ENCODE measurements at regions not wholly inside any gene's neighbourhood (a gene's known extent, or its start where the extent isn't known, plus 50 kb on each side); places are given as distances from the start of the nearest gene placed in this dataset.
"Not testable (repeated sequence)": the region's sequence is repeated elsewhere in the genome, so short reads cannot be mapped to it uniquely, and the experiment has no call there.

DNA sequence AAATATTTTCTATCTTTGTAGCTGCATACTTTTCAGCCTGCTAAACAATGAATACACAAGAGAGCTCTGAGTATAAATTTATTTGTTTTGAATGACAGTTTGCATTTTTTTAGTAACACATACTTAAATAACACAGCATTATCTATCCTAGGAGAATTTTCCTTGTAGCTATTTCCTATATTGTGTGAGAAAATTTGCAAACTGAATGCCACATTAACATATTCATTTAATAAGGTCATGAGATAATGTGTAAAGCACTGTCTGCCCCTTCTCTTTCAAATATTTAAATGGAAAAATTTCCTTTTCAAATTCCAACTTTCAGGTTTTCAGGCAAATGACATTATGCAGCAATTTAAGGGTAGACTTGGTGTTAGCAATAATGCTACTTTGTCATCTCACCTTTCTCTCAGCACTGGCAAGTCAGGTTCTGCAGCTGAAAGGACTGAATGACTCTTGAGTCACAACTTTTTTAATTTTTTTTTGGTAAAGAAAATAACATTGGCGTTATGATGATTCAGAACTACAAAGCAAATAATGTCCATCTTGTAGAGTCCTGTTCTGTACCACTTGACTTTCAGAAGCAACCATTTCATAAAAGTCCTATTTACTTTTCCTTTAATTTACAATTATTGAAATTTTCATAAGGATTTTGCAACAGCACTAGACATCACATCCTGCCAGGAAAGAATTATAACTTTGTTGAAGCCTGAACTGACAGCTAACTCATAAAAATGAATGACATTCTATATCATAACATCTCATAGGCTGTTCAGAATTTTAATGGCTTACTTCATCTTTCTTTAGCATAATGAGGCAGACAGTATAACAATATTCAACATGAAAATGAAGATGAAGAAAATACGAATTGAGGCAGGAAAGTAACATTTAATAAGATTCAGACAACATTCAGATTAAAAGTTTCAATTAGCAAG, 681.6 kb upstream of the SEMA6D start:
- H3K4me3 ChIP-seq (ENCODE audit: control insufficient read depth, low read depth, low read length) = no peak overlapping the region
- TF ChIP-seq, protein P1, sequence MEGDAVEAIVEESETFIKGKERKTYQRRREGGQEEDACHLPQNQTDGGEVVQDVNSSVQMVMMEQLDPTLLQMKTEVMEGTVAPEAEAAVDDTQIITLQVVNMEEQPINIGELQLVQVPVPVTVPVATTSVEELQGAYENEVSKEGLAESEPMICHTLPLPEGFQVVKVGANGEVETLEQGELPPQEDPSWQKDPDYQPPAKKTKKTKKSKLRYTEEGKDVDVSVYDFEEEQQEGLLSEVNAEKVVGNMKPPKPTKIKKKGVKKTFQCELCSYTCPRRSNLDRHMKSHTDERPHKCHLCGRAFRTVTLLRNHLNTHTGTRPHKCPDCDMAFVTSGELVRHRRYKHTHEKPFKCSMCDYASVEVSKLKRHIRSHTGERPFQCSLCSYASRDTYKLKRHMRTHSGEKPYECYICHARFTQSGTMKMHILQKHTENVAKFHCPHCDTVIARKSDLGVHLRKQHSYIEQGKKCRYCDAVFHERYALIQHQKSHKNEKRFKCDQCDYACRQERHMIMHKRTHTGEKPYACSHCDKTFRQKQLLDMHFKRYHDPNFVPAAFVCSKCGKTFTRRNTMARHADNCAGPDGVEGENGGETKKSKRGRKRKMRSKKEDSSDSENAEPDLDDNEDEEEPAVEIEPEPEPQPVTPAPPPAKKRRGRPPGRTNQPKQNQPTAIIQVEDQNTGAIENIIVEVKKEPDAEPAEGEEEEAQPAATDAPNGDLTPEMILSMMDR (conservative IDR thresholded peaks at IDR 0.05; ENCODE audit: control insufficient read depth, insufficient read depth, low read depth, low read length) = no peak
- DNase-seq (ENCODE audit: low read depth) = no peak

DNA sequence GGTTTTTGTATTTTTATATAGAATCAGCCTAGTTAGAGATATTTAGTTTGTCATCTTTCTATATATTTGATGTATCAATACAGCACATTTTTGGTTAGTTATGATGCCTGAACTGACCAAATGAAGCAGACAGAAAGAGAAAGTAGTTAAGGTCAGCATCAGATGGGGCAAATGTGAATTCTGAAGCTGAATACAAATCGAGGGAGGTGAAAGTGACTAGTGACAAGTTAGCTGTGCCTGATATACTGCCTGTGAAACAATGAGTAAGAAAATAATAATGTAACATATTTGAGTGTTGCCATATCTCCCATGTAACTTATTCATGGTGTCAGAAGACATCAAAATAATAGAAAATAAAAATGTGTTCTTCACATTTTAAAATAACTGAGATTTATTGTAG, 680.3 kb upstream of the SEMA6D start:
- TF ChIP-seq, protein P1 (conservative IDR thresholded peaks at IDR 0.05; ENCODE audit: control insufficient read depth, insufficient read depth, low read depth, low read length) = no peak
- H3K4me3 ChIP-seq (ENCODE audit: control insufficient read depth, low read depth, low read length) = no peak overlapping the region
- DNase-seq (ENCODE audit: low read depth) = no peak

DNA sequence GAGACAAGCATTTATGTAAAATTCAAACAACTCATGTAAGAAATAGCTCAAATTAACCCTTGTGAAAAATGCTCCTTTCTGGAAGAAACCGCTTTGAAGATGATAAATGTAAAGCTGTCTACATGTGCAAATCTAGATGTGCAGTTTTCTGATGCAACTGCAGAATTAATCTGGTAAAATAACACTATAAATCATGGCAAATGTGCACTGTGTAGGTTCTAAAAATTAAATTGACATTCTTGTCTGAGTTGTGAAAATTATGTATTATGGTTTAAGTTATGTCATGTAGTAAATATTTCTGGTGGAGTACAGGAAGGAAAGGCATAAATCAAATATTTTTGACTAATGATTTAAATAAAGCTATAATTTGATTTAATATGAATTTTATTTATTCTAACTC, 678.1 kb upstream of the SEMA6D start:
- no peak for DNase-seq (ENCODE audit: low read depth)
- TF ChIP-seq, protein P1 (conservative IDR thresholded peaks at IDR 0.05; ENCODE audit: control insufficient read depth, insufficient read depth, low read depth, low read length) = no peak

DNA sequence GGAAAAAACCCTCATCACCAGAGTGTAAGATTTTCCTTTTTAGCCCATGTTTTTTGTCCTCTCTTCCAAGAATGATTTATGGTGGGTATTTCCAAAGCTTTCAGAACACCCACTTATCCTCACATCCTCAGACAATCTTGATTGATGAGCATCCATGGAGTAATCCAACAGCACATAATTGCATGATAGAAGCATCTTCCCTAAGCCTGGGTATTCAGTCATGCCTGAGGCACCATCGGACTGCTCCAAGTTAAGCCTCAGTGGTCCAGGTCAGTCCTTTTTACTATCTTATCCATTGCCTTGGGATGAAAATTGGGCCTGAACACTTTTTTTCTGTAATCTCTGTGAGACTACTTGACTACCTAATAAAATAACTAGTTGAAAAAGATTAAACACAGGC, 676.0 kb upstream of the SEMA6D start:
- no peak overlapping the region for H3K4me3 ChIP-seq (ENCODE audit: control insufficient read depth, low read depth, low read length)
- no peak for DNase-seq (ENCODE audit: low read depth)
- TF ChIP-seq, protein P1 (conservative IDR thresholded peaks at IDR 0.05; ENCODE audit: control insufficient read depth, insufficient read depth, low read depth, low read length) = no peak

More for the DNA sequence above, 678.1 kb upstream of the SEMA6D start:
- H3K4me3 ChIP-seq (ENCODE audit: control insufficient read depth, low read depth, low read length) = no peak overlapping the region

DNA sequence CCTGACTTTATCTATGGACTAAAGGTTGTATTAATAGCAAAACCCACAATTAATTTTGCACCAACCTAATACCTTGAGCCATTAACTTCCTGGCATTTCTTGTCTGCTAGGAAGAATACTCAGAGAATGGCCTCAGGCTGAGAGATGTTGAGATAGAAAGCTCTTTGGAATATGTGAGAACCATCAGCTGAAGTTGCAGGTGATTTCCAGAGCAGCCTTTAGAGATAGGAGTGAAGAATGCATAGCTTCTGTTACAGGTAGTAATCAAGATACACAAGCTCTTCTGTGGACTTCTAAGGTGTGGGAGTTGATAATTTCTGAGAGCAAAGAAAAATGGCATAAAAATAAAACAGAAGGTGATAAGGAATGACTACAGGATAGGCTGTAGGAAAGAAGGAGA, 669.3 kb upstream of the SEMA6D start:
- DNase-seq (ENCODE audit: low read depth); H3K4me3 ChIP-seq (ENCODE audit: control insufficient read depth, low read depth, low read length): not testable (repeated sequence)

DNA sequence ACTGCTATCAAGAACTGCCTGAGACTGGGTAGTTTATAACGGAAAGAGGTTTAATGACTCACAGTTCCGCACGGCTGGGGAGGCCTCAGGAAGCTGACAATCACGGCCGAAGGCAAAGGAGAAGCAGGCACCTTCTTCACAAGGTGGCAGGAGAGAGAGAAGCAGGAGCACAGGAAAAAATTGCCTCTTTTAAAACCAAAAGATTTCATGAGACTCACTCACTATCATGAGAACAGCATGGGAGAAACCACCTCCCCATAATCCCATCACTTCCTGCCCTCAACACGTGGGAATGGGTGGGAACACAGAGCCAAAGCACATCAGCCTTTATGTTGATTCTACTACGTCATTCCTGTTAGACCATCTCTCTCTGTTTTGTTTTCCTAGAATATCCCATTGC, 650.9 kb upstream of the SEMA6D start:
- TF ChIP-seq, protein P1 (conservative IDR thresholded peaks at IDR 0.05; ENCODE audit: control insufficient read depth, insufficient read depth, low read depth, low read length) = no peak
- no peak overlapping the region for H3K4me3 ChIP-seq (ENCODE audit: control insufficient read depth, low read depth, low read length)
- no peak for DNase-seq (ENCODE audit: low read depth)

DNA sequence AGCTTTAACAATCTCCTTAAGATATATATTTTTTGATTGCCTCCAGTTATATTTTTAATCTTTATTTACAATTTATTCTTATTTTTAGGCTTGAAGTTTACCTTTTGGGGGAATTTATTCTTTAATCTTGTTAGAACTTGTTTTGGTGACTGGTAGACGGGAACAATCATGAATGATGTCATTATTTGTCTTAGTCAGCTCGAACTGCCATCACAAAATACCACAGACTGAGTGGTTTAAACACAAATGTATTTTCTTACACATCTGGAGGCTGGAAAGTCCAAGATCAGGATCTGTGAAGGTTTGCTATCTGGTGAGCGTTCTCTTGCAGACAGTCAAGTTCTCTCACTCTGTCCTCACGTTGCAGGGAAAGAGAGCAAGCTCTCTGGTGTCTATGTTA, 639.5 kb upstream of the SEMA6D start:
- H3K4me3 ChIP-seq (ENCODE audit: control insufficient read depth, low read depth, low read length); DNase-seq (ENCODE audit: low read depth): not testable (repeated sequence)

DNA sequence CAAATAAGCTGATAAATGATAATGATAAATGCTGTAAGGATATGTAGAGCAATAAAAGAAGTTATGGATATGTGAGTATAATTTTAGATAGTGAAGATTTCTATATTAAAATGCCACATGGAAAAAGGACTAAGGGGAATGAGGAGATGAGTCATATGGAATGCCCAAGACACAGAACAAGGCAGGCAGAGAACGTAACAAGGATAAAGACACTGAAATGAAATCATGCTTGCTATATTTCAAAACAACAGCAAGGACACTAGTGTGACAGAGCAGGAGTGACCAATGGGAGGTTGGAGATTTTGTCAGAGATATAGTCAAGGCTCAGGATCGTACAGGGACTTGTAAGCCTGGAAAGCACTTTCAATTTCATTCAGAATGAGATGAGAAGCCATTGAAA, 621.5 kb upstream of the SEMA6D start:
- H3K4me3 ChIP-seq (ENCODE audit: control insufficient read depth, low read depth, low read length) = no peak overlapping the region
- DNase-seq (ENCODE audit: low read depth) = no peak
- TF ChIP-seq, protein P1 (conservative IDR thresholded peaks at IDR 0.05; ENCODE audit: control insufficient read depth, insufficient read depth, low read depth, low read length) = no peak

DNA sequence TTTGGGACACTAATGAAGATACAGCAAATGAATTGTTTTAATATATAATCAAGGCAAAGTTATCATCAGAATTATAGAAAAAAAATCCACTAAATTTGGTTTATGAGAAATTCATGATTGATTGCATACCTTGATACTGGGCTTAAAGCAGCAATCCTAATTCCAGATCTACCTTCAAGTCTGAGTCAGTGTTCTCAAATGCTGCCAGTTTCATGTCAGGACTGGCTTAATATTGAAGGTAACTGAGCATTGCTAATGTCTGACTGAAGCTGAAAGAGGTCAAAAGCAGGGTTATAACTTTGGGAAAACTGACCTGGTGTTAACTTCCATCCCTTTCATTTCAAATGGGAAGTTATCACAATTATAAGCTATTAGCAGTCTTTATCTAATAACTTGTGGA, 618.8 kb upstream of the SEMA6D start:
- H3K4me3 ChIP-seq (ENCODE audit: control insufficient read depth, low read depth, low read length); DNase-seq (ENCODE audit: low read depth): not testable (repeated sequence)

DNA sequence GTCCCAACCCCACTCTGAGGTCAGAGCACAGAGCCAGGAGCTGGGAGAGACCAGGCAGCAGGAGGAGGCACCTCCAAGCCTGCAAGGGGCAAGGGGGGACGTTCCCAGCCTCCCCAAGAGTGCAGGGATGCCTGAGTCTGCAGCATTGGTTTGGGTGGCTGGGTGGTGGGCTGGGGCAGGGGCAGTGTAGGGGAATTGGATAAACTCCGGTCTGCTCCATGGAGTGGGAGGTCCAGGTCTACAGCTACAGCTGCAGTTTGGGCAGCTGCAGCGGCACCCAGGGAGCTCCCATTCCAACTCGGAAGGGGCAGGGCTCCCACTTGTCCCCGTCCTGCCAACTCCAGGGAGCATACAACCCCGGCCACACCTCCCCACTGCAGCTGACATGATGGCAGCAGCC, 617.5 kb upstream of the SEMA6D start:
- DNase-seq (ENCODE audit: low read depth); H3K4me3 ChIP-seq (ENCODE audit: control insufficient read depth, low read depth, low read length): not testable (repeated sequence)

DNA sequence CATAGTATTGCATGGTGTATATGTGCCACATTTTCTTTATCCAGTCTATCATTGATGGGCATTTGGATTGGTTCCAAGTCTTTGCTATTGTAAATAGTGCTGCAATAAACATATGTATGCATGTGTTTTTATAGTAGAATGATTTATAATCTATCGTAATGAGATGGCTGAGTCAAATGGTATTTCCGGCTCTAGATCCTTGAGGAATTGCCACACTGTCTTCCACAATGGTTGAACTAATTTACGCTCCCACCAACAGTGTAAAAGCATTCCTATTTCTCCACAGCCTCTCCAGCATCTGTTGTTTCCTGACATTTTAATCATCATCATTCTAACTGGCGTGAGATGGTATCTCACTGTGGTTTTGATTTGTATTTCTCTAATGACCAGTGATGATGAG, 608.5 kb upstream of the SEMA6D start:
- DNase-seq (ENCODE audit: low read depth); H3K4me3 ChIP-seq (ENCODE audit: control insufficient read depth, low read depth, low read length): not testable (repeated sequence)
